DMS 273 treated with DMSO at 0.1 percent for 48 hours (cell line): ENCODE measurements at regions not wholly inside any gene's neighbourhood (a gene's known extent, or its start where the extent isn't known, plus 50 kb on each side); places are given as distances from the start of the nearest gene placed in this dataset.
"Not testable (repeated sequence)": the region's sequence is repeated elsewhere in the genome, so short reads cannot be mapped to it uniquely, and the experiment has no call there.

Experiments
- DNase-seq: peaks from one replicate; lab custom pipeline; 2025; lab: John Stamatoyannopoulos, UW

DNA sequence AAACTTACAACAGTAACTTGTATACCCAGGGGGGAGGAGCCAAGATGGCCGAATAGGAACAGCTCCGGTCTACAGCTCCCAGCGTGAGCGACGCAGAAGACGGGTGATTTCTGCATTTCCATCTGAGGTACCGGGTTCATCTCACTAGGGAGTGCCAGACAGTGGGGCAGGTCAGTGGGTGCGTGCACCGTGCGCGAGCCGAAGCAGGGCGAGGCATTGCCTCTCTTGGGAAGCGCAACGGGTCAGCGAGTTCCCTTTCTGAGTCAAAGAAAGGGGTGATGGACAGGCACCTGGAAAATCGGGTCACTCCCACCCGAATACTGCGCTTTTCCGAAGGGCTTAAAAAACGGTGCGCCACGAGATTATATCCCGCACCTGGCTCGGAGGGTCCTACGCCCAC, 278.8 kb downstream of the FAM47B start:
- DNase-seq: not testable (repeated sequence)

DNA sequence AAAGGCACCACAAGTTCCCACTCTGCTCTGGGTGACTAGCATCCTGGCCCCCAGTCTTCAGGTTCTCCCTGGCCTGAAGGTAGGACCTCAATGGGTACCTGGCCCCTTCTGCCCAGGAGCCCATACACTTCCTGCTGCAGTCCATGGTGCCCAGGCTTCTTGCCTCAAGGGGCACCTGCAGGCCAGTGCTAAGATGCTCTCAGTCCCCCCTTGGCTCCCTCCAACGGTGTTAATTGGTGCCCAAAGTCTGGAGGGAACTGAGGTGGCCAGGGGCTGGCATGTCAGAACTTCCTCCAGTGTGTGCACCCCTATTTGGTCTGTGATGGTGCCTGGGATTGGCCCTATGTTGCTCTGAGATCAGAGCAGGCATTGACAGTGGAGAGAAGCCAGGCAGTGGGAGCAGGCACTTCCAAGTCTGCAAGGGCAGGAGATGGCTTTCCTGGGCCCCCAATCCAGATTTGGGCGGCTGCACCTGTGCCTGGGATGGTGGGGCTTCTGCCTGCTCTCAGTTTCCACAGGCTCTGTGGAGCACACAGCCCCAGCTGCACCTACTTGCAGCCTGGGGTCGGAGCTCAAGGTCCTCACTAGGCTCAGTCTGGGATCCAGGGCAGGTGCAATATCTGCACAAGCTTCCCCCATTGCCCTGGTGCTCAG, 301.6 kb downstream of the FAM47B start:
- no peak for DNase-seq

DNA sequence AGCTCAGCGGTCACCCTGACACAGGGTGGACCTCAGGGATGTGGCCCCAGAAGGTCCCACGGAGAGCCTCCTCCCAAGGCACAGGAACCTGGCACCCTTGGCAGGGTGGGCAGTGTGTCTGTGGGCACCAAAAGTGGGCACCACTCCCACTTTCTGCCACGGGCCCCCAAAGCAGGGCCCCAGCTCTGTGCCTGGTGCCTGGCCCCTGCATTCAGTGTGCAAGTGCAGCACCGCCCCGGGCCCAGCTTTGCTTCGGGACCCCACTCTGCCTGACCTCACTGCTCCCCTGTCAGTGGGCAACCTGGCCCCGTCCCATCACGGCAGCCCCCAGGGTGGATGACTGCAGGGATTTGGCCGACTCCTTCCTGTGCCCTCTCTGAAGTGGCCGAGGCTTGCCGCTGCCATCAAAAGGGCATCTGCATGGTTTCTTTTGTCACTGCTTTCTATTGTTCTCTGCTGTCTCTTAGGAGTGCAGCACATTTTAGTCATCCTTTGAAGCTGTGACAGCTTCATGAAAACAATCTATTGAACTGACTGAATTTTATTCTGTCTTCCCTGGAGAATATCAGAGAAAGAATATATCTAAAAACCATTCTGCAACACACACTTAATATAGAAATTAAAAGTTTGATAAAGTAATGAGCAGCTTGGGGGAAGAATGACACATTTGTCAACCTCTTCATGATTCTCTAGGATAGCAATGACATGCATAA, 302.4 kb downstream of the FAM47B start:
- no peak for DNase-seq

DNA sequence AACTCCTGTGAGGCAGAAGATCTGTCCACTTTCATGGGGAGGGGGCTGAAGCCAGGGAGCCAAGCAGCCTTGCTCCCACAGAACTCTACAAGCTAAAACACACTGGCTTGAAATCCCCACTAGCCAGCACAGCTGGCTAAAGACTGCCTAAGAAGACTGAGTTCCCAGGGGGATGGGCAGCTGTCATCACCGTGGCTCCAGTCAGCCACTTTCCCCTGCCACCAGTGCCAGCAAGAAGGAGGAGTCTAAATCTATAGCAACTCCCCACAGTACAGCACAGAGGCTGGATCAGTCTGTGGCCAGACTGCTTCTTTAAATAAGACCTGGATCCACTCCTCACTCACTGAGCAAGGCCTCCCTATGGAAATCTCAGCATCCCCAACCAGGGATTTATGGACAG, 308.6 kb downstream of the FAM47B start:
- DNase-seq: no peak

DNA sequence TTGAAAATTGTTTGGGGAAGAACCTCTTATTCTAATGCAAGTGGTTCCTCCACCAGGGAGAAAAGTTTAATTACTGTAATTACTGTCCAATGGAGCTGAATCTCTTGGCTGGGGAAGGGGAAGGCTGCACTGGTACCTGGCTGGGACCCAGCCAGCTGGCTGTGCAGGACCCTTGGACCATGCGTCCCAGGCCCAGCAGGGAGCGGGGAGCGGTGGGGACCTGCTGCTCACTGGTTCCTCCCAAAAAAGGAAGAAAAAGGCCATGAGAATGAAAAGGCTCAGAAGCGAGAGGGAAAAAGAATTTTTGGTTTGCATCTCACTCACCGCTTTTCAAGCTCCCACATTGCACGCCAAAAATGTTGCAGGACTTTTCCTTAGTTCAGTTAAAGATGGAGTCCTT, 333.5 kb downstream of the FAM47B start:
- DNase-seq: no peak

DNA sequence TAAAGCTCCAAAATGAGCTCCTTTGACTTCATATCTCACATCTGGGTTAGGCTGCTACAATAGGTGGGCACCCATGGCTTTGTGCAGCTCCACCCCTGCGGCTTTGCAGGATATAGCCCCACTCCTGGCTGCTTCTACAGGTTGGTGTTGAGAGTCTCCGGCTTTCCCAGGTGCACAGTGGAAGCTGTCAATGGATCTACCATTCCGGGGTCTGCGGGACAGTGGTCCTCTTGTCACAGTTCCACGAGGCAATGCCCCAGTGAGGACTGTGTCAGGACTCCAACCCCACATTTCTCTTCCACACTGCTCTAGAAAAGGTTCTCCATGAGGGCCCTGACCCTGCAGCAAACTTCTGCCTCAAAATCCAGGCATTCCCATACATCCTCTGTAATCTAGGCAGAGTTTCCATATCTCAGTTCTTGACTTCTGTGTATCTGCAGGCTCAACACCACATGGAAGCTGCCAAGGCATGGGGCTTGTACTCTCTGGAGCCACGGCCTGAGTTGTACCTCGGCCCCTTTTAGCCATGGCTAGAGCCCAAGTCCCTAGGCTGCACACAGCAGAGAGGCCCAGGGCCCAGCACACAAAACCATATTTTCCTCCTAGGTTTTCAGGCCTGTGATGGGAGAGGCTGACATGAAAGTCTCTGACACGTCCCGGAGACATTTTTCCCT, 342.8 kb downstream of the FAM47B start:
- DNase-seq: no peak

DNA sequence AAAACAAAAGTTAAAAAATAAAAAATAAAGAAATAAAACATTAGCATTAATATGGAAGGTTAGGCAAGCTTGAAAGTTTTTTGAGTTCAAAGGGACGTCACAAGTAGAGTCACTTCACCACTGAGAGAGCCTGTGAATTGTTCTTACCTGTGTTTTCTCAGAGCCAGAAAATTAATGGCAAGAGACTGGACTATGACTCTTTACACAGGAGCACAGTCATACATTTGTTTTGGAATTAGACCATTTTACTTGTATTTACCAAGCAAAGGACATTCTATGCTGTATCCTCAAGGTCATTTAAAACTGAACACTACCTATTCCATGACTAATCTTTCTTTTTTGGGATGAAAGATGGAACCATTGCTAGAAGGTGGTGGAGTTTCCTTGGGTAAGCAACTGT, 346.1 kb downstream of the FAM47B start:
- DNase-seq: no peak

DNA sequence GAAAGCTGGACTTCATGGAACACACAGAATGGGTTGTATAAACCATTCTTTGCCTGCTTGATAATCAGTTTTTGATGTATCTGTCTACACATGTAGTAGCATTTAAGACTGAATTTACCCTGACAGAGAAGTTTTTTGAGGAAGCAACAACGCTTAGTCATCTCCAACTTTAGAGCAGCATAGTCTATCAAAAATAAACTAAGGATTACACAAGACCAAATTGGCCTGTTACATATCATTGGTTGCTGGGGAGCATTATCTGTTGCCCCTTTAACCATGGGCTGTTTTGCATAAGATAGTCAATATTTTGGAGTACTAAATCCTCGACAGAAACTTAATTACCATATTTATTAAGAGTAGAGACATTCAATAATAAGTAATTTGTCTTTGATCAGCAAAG, 347.4 kb downstream of the FAM47B start:
- no peak for DNase-seq

DNA sequence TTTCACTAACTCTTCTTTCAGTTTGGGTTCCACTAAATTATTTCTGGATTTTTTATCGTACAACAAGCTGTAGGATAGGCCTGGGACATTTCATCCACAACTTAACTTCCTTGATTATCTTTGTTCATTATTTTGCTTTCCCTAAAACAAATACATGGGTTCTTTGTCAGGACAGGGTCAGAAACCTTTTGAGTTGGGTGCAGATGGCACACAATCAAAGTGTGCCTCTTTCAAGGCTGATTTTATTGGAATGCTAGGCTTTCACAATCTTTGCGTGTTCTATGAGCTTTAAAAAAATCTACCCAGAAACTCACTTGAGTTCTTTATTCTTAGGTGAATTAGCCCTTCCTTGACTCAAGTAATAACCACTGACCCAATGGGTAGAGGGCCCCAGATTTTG, 348.4 kb downstream of the FAM47B start:
- DNase-seq: no peak

DNA sequence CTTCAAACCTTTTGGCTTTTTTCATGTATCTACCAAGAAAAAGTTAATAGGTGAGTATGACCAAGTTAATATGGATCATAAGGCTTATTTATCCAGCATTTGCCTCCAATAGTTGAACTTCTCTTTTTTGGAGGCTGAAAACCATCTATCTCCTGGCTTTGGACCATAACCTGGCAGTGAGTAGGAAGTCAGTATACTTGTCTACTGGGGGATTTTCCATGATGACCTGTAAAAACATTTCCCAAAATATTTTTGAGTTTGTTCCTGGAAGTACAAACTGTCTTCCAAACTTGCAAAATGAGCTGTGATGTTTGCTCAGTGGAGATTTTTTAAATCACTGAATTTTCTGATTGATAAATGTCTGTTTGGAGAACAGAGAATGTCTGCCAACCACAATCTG, 349.9 kb downstream of the FAM47B start:
- DNase-seq: no peak

DNA sequence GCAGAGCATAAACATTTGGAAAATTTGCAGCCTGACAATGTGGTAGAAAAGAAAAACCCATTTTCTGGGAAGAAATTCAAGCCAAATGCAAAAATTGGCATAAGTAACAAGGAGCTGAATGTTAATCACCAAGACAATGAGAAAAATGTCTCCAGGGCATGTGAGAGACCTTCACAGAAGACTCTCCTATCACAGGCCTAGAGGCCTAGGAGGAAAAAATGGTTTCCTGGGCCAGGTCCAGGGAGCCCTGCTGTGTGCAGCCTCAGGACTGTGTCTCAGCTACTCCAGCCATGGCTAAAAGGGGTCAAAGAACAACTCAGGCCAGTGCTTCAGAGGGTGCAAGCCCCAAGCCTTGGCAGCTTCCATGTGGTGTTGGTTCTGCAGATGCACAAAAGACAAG, 362.4 kb downstream of the FAM47B start:
- DNase-seq: not testable (repeated sequence)

DNA sequence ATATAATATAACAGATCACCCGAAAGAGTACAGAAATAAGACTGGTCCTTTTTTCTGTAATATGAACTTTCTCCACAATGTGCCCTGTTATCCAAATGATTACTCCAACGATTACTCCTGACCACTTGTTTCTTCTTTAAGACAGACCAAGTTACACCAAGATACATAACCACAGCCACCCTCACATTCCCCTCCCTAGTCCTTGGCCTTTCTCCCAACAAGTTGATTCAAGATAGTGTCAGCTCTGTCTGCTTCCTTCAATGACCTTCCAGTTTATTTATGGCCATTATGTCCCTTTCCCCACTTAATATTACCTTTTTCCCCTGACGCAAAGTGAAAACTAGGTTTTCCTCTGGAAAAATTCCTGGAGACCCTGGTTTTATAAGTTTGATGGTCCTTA, 397.2 kb downstream of the FAM47B start:
- no peak for DNase-seq

DNA sequence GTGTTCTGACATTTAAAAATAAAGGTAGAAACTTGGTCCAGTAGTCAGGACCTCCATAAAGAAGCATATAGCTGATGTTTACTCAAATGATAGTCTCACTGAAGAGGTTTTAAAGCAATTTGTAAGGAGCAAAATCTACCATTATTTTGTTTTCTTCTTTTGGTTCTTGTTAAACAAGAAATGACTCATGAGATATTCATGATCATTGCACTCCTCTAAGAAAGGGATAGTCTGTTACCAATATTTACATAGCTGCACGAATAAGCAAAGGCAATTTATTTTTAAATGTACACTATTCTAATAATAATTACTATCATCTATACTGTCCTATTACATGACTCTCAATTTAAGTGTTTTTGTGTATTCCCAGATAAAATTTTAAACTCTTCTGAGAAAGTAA, 397.9 kb downstream of the FAM47B start:
- no peak for DNase-seq

DNA sequence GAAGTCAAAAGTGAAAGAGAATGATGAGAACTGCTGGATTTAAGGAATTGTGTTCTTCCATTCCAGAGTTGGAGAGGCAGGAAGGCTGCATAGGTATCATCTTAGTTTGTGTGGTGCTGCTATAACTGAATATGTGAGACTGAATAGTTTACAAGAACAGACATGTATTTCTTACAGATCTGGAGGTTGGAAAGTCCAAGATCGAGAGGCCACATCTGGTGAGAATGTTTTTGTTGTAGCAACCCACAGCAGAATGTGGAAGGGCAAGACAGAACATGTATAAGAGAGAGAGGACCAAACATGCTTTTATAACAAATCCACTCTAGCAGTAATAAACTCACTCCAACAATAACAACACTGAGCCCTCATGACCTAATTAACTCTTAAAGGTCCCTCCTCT, 408.6 kb downstream of the FAM47B start:
- peak; percentile 33 for DNase-seq

DNA sequence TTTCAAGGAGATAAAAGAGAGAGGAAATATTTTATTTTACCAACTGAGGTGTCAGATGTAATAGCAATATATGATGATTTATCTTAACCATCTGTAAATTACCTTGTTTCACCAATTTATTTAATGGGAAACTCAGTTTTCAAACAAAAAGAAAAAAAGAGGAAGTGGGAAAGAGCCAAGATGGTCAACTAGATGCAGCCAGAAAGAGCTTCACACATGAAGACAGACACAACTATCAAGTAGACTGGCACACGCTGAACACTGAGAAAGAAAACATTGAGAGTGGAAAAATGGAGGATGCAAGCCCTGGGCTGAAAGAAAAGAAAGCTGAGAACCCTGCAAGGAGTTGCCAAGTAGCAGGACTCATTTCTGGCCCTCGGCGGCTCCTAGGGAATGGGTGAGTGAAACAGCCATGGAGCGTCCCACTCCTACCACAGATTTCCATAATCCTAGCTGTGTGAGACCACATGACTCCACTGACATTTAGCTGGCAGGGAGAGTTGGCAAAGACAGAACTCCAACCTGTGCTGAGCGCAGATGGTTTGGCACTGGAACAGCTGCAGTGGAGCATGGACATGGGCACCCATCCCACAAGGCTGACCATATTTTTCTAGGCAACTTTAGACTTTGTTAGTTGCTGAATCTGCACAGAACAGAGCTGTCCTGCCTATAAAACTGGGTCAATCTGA, 409.3 kb downstream of the FAM47B start:
- DNase-seq: peak; percentile 39

DNA sequence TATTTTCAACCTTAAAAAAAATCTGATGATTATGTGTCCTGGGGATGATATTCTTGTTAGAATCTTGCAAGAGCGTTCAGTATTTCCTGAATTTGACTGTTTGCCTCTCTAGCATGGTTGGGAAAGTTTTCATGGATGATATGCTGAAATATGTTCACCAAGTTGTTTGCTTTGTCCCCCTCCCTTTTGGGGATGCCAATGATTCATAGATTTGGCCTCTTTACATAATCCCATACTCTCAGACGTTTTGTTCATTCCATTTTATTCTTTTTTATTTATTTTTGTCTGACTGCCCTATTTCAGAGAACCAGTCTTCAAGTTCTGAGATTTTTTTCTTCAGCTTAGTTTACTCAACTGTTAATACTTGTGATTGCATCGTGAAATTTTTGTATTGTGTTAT, 415.1 kb downstream of the FAM47B start:
- DNase-seq: no peak

DNA sequence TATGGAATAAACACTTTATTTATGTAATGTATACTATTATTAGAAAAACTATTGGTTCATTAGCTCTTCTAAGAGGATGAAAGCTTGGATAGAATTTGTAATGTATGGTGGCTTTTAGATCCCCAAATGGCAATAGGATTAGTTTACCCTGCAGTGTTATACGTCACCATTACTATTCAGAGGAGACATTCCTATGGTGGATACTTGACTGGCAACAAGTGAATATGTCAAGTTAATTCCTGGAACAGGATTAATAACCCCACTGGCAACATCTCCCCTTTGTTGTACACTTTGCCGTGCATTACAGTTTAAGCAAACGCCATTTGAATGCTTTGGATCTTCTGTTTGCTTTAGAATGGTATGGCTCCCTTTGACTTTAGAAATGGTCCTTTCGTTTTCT, 420.3 kb downstream of the FAM47B start:
- DNase-seq: no peak

DNA sequence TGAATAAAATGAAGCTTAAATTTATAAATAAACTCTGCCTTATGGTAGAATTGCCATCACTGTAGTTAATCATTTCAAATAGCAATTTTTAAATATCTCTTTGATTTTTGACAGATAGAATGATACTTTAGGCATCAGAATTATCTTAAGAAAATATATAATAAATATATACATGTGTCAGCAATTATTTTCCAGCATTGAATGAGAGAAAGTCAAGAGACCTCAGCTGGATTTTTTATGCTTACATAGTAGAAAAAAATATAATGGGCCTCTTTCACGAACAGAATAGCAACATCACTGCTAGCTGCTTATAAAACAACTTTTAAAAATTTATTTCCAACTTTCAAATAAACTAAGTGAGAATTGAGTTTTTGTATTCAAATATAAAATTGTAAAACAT, 424.0 kb upstream of the MAGEB16 start:
- no peak for DNase-seq

DNA sequence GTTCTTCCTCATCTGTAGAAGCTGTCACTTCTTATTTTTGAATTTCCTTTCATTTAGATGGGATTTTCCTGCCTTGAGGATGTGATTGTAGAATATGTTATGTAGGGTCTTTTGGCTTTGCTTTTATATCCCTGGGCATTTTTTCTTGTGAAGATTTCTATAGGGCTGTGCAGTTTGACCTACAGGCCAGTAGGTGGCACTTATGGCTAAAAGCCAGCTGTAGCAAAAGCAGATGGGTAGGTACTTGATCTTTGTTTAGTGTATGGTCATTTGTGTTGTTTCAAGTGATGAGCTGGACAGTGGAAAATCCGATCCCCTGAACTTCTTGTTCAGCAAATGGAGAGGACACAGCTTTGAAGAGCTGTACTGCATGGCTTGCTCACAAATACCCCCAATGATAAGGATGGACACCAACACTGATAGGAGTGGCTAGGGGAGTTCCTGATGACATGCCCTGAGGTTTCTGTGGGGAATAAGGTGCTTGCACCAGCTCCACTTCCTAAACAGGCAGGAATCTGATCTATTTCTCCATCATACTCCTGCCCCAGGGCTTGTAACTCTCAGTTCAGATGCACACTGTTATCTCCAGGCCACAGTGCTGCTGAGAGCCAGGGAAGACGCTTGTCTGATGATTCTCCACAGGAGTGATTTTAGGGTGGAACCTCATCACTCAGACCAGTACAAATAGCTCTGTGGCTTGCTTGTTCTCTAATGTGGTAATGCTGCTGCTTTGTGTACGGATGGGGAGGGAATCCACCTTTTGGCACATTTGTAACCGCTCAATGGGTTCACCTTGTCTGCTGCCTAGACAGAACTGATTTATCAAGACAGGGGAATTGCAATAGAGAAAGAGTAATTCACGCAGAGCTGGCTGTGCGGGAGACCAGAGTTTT, 417.1 kb upstream of the MAGEB16 start:
- no peak for DNase-seq

DNA sequence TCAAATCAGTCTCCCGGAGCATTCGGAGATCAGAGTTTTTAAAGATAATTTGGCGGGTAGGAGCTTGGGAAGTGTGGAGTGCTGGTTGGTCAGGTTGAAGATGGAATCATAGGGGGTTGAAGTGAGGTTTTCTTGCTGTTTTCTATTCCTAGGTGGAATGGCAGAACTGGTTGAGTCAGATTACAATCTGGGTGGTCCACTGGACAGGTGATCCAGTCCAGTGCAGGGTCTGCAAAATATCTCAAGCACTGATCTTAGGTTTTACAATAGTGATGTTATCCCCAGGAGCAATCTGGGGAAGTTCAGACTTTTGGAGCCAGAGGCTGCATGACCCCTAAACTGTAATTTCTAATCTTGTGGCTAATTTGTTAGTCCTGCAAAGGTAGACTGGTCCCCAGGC, 416.4 kb upstream of the MAGEB16 start:
- not testable (repeated sequence) for DNase-seq

DNA sequence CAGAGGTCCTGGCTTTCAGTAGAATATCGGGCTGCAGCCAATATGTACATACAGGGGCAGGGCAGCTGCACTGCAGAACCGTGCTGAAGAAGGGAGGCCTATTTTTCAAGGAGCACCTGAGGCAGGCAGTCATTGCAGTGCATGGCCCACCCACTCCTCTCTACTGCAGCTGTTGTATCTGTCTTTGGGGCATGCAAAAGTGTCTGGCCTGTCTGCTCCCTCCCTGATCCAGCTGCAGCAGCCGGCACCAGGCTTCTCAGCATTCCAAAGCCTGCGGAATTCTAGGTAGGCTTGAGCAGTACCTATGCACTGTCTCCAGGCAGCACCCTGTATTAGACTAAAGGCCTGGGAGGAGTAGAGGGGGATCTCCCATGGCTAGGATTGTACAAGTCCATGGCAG, 415.2 kb upstream of the MAGEB16 start:
- no peak for DNase-seq

DNA sequence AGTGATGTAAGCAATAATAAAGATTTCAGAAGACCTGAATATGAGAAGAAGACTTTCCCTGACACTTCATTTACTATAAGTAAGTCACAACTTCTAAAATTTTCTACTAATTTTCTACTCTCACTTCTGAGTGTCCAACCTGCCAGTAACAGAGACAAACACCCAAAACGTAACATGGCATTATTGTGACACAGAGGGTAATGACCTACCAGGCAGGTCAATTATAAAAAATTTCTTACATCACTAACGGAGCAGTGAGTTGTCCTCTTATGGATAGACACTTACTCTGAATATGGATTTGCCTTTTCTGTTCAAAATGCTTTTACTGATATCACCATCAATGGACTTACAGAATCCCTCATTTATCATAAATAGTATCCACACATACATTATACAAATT, 405.9 kb upstream of the MAGEB16 start:
- DNase-seq: no peak
